IMR-90 (cell line): ENCODE measurements at regions not wholly inside any gene's neighbourhood (a gene's known extent, or its start where the extent isn't known, plus 50 kb on each side); places are given as distances from the start of the nearest gene placed in this dataset.

Experiments used
- BHLHE40 ChIP-seq: fragments of 150-350 bp; IDR thresholded peaks from 2 replicates; pipeline ENCODE4 v1.6.1; 2016; ENCODE audit warnings: mild to moderate bottlenecking, low read depth, low read length
- CEBPB ChIP-seq: IDR thresholded peaks from 2 replicates; pipeline ENCODE4 v1.6.1; 2012; ENCODE audit warnings: low read depth, low read length, improper control_type of control experiment
- CTCF ChIP-seq: conservative IDR thresholded peaks from 2 replicates; pipeline ENCODE4 v1.5.1; 2012; ENCODE audit warnings: mild to moderate bottlenecking, low read depth, low read length, improper control_type of control experiment
- MXI1 ChIP-seq: IDR thresholded peaks from 2 replicates; pipeline ENCODE4 v1.6.1; 2012; ENCODE audit warnings: low read depth, mild to moderate bottlenecking, low read length, moderate library complexity, borderline replicate concordance
- NFE2L2 ChIP-seq: fragments of 150-350 bp; IDR thresholded peaks from 2 replicates; pipeline ENCODE4 v1.6.1; 2016; ENCODE audit warnings: low read depth, mild to moderate bottlenecking, low read length
- POLR2A ChIP-seq: IDR thresholded peaks from 2 replicates; pipeline ENCODE4 v1.6.1; 2012; ENCODE audit warnings: mild to moderate bottlenecking, low read depth, low read length
- RAD21 ChIP-seq: IDR thresholded peaks from 2 replicates; pipeline ENCODE4 v1.6.1; 2012; ENCODE audit warnings: low read length, improper control_type of control experiment
- RFX5 ChIP-seq: IDR thresholded peaks from 2 replicates; pipeline ENCODE4 v1.8.0; 2012; ENCODE audit warnings: low read depth, mild to moderate bottlenecking, low read length, moderate library complexity
- SMC3 ChIP-seq: fragments of 150-350 bp; IDR thresholded peaks from 2 replicates; pipeline ENCODE4 v1.6.1; 2016; ENCODE audit warnings: low read depth, mild to moderate bottlenecking, antibody characterized with exemption, low read length, moderate library complexity

DNA sequence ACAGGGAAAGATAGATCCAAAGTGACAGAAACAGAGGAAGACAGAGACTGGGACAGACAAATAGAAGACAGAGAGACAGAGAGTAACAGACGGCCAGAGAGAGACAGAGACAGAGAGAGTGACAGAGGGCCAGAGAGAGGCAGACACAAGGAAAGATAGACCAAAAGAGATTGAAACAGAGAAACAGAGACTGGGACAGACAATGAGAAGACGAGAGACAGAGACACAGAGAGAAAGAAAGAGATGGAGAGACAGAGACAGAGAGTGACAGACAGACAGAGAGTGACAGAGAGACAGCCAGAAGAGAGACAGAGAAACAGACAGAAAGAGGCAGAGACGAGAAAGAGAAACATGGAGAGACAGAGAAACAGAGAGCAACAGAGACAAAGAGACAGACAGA is 127.3 kb downstream of the UQCRFS1 start:
- no peak for TF ChIP-seq CTCF
- TF ChIP-seq RFX5: no peak
- TF ChIP-seq POLR2A: no peak
- no peak for TF ChIP-seq SMC3
- TF ChIP-seq NFE2L2: no peak
- no peak for TF ChIP-seq BHLHE40
- TF ChIP-seq MXI1: no peak
- TF ChIP-seq CEBPB: no peak
- TF ChIP-seq RAD21: no peak
